Activated CD4-positive, CD25-positive, alpha-beta regulatory T cell treated with anti-CD3 and anti-CD28 coated beads, Interleukin-2, amount 50 U/mL, for 16 hours (primary cell): ENCODE measurements at regions not wholly inside any gene's neighbourhood (a gene's known extent, or its start where the extent isn't known, plus 50 kb on each side); places are given as distances from the start of the nearest gene placed in this dataset.

ENCODE experiments used
- DNase-seq: peaks from one replicate; pipeline ENCODE4 v3.0.0-alpha.2; 2020; ENCODE audit warnings: low read depth, low spot score

- no peak for DNase-seq
Observed at GRCh38 chr1:239819096-239819495, 272.6 kb upstream of the FMN2 start.

GRCh38 chr1:239819756-239820250 lies 271.9 kb upstream of the FMN2 start:
- no peak for DNase-seq

GRCh38 chr1:239823852-239824251 lies 267.8 kb upstream of the FMN2 start:
- DNase-seq: no peak

- DNase-seq: no peak
Observed at GRCh38 chr1:239826211-239826610, 265.5 kb upstream of the FMN2 start.

GRCh38 chr1:239826736-239827135 lies 264.9 kb upstream of the FMN2 start:
- no peak for DNase-seq

GRCh38 chr1:239829535-239829934 lies 262.1 kb upstream of the FMN2 start:
- no peak for DNase-seq

- no peak for DNase-seq
Observed at GRCh38 chr1:239831577-239832355, 259.9 kb upstream of the FMN2 start.

- no peak for DNase-seq
Observed at GRCh38 chr1:239833723-239834122, 258.0 kb upstream of the FMN2 start.

- no peak for DNase-seq
Observed at GRCh38 chr1:239835946-239836440, 255.7 kb upstream of the FMN2 start.

- DNase-seq: no peak
Observed at GRCh38 chr1:239840336-239840735, 251.3 kb upstream of the FMN2 start.

- DNase-seq: no peak
Observed at GRCh38 chr1:239840790-239841189, 250.9 kb upstream of the FMN2 start.

GRCh38 chr1:239841631-239842030 lies 250.1 kb upstream of the FMN2 start:
- DNase-seq: no peak

GRCh38 chr1:239843541-239843940 lies 248.1 kb upstream of the FMN2 start:
- no peak for DNase-seq

- no peak for DNase-seq
Observed at GRCh38 chr1:239844833-239845232, 246.8 kb upstream of the FMN2 start.

- no peak for DNase-seq
Observed at GRCh38 chr1:239854922-239855321, 236.8 kb upstream of the FMN2 start.

- DNase-seq: no peak
Observed at GRCh38 chr1:239856067-239856466, 235.6 kb upstream of the FMN2 start.

GRCh38 chr1:239856924-239857323 lies 234.8 kb upstream of the FMN2 start:
- DNase-seq: no peak

- no peak for DNase-seq
Observed at GRCh38 chr1:239858057-239858456, 233.6 kb upstream of the FMN2 start.

GRCh38 chr1:239858529-239858928 lies 233.2 kb upstream of the FMN2 start:
- DNase-seq: no peak

GRCh38 chr1:239861985-239862384 lies 229.7 kb upstream of the FMN2 start:
- no peak for DNase-seq

- DNase-seq: no peak
Observed at GRCh38 chr1:239868058-239868832, 223.4 kb upstream of the FMN2 start.

GRCh38 chr1:239870194-239870593 lies 221.5 kb upstream of the FMN2 start:
- no peak for DNase-seq

- DNase-seq: no peak
Observed at GRCh38 chr1:239872626-239873025, 219.1 kb upstream of the FMN2 start.
